ENCODE measurements at regions not wholly inside any gene's neighbourhood (a gene's known extent, or its start where the extent isn't known, plus 50 kb on each side); places are given as distances from the start of the nearest gene placed in this dataset.
"Not testable (repeated sequence)": the region's sequence is repeated elsewhere in the genome, so short reads cannot be mapped to it uniquely, and the experiment has no call there.

DNA sequence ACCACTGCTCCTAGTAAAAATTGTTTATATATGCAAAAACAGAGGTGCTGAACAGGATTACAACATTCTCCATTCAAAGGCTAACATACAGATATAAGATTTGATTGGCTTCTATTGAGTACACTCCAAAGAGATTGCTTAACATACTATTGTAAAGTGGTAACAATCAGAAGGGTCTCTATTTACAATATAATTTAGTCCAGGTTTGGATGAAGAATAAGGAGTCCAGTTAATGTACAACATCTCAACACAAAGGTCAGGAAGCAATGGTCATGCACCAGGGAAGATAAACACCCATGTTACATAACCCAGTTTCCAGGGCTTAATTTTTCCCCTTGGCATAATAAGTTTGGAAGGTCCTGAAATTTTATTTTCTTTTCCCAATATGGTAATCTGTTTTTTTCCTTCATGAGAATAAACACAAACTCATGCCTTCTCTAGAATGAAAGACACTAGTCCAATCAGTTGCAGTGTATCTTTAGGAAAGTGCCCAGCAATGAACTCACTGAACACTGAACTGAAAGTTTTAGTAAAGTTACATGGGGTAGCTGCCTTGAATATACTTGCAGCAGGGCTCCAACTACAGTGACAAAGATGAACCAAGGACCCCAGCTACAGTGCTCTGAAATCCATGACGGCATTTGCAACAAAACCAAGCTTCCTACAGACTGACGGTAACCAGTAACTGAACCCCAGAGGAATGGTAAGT is 255.3 kb upstream of the GJE1 start:
- no peak for DNase-seq (ENCODE audit: low read depth)

DNA sequence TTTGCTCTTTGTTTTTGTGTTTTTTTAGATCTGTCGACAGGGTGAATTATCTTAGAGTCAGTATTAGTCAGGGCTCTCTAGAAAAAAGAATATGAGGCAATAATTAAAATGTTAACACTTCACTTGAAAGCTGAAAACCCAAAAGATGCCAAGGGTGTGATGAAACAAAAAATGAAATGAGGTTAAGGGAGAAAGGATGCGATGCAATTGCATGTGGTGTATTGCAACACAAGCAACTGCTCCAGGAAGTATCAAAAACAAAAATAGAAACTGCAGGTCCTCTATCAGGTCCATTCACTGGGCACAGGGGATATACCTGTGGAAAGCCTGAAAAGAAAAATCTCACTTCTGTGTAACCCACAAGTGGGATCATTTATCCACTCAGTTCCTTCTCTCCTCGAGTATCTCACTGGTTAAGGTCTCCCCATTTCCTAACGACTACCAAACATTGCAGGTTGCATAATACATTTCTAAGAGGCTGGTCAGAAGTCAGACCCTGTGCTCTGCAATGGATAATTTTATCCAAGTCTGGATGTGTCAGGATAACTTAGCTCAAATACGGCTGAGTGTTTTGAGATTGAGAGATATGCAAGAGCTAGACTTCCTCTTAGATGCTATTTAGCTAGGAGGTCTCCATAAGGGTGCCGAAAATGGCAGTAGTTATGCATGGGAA is 257.7 kb upstream of the GJE1 start:
- DNase-seq (ENCODE audit: low read depth), result no peak

- DNase-seq (ENCODE audit: low read depth), result not testable (repeated sequence)
Measured at GRCh38 chr6:141869509-141869908, 263.2 kb upstream of the GJE1 start.

DNA sequence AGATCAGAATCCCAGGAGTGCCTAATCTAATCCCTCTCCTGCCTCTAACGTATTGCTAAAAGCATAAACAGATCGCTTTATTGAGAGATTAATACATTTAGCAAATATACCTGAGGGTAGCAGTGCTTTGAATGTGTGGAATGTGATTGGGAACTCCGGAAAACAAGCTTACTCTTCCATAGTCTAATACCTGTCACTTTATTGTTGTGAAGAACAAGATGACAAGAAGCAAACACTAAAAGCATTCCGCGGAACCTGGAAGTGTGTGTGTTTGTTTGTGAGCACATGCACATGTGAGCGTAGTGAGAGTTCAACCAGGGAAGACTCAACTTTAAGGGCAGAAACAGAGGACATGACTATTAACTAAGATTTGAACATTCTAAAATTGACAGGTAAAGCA is 265.0 kb upstream of the GJE1 start:
- DNase-seq (ENCODE audit: low read depth), result no peak

DNA sequence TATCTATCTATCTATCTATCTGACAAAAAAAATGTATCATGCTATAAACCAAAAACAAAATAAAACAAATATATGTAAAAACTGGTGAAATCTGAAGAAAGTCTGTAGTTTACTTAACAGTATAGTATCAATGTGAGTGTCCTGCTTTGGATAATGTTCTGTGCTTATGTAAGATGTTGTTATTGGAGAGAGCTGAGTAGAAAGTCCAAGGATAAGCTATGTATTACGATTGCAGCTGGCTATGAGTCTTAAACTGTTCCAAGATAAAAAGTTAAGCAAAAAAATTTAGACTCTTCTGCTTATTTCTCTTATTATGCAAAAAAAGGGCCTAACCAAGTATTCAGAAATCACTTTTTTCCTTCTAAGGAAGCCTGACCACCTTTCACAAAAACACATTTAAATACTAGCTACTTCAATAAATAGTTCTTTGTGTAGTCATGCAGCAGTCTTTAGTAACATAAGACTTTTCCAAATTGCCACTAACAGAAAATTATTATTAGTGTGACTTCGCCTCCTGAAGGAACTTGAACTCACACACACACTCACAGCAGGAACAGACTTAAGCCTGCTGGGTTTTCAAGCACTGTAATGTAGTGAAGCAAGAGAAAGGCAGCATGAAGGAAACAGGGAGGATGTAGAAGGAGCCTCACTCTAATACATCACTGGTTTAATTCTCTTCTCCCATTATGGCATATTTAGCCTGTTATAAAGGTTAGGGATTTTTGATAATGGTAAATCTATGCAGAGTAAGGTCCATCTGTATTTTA is 265.8 kb upstream of the GJE1 start:
- DNase-seq (ENCODE audit: low read depth), result no peak

DNA sequence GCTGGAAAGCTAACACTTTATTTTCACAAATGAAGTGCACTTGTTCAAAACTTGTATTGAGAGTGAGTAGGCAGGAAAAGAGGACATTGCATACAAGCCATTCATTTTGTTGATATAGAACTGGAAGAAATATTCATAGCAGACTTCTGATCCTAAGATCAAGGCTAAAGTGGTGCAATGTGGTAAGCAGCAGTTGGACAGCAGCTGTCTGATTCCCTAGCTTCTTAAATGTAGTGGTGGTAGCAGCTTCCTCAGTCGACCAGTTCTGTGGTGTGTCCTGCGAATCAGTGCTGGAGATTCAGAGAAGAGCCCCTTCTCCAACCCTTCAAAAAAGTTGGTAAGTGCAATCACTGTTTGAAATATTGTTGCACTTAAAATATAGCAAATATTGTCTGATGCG is 281.7 kb upstream of the GJE1 start:
- no peak for DNase-seq (ENCODE audit: low read depth)

GRCh38 chr6:141848029-141848890 is 284.5 kb upstream of the GJE1 start:
- DNase-seq (ENCODE audit: low read depth), result peak; percentile 48

DNA sequence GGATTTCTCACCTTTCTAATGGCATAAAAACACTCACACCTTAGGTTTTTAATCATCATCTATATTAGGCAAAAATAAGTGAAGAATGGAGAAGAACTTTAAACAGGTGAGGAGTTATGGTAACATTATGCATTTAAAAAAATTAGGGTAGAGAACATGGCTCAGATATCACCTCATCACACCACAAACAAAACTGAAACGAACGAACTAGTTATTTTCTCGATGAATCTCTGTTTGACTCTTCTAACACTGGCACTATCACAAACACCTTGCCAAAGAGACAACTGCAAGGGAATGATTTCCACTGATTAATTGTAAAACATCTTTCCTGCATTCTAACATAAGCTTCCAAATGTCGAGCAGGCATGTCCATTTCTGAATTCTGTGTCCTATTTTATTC is 286.1 kb upstream of the GJE1 start:
- no peak for DNase-seq (ENCODE audit: low read depth)

GRCh38 chr6:141843178-141843834 is 289.4 kb upstream of the GJE1 start:
- no peak for DNase-seq (ENCODE audit: low read depth)

DNA sequence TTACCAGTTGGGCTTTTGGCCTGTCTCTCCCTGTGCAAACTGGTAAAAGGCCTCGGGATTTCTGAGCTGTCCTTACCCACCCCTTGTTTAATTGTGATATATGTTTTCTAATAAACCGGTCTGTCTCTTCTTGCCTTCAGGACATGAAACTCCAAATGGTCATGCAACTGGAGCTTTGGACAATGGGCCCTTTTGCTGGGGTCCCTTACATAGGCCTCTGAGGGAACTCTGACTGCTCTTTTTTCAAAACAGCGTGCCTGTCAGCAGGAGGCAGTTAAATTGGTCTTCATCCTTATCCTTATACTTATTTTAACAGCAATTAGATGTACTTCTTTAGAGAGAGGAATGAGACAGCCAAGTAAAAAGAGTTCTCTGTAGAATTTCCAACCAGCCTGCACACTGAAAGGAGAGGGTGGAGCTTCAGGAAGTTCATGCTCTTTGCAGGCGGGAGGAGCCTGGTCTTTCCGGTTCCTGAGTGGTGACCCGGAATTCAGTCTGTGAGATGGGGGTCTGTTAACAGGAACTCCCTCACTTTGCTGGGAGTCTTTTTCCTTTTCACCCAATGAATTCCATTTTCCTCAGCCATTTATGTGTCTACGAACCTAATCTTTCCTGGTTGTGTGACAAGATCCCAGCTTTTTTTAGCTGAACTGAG is 299.6 kb upstream of the GJE1 start:
- no peak for DNase-seq (ENCODE audit: low read depth)

GRCh38 chr6:141830530-141830929 is 302.2 kb upstream of the GJE1 start:
- DNase-seq (ENCODE audit: low read depth), result no peak

- DNase-seq (ENCODE audit: low read depth), result no peak
Measured at GRCh38 chr6:141829566-141830360, 303.0 kb upstream of the GJE1 start.

DNA sequence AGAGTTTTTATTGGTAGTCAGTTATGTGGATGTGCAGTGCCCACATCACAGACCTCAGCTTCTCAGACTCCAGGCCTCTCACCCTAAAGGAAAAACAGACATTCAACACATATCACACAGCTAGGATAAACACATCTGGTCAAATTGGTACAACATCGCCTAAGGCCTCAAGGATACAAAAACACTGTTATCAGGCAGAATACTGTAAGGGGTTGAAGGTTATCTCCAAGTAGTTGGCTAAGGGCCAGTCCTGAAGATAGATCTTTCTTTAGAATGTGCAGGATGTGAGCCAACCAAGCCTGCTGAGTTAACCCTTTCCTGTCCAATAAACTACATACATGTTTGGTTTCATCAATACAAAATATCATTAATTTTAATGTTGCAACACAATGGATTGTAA is 308.4 kb upstream of the GJE1 start:
- no peak for DNase-seq (ENCODE audit: low read depth)

GRCh38 chr6:141815039-141815438 is 317.7 kb upstream of the GJE1 start:
- DNase-seq (ENCODE audit: low read depth), result not testable (repeated sequence)

- DNase-seq (ENCODE audit: low read depth), result no peak
Measured at GRCh38 chr6:141809901-141810300, 322.8 kb upstream of the GJE1 start.

DNA sequence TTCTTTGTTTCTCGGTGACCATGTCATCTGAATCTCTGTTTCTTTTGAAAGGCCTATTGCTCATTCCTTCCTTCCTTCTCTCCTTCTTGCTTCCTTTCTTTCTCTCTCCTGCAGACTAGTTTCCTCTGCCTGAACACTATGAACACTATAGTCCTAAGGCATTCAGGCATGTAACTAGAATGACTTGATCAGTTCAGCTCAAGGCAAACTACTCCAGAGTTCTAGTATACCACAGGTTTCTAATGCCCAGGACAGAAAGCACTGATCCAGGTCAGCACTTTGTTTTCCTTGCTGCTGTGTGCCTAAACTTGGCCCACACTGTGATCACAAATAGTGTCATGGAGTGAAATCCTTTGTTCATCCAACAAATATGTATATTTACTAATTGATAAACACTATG is 324.1 kb upstream of the GJE1 start:
- no peak for DNase-seq (ENCODE audit: low read depth)

DNA sequence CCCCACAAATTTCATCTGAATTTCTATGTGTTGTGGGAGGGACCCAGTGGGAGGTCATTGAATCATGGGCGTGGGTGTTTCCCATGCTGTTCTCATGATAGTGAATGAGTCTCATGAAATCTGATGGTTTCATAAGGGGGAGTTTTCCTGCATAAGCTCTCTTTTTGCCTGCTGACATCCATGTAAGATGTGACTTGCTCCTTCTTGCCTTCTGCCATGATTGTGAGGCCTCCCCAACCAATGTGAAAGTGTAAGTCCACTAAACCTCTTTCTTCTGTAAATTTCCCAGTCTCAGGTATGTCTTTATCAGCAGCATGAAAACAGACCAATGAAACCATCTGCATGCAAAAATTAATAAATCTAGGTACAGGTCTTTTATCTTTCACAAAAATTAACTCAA is 331.8 kb upstream of the GJE1 start:
- DNase-seq (ENCODE audit: low read depth), result not testable (repeated sequence)

GRCh38 chr6:141790921-141791320 is 341.8 kb upstream of the GJE1 start:
- DNase-seq (ENCODE audit: low read depth), result no peak

GRCh38 chr6:141788096-141788495 is 344.6 kb upstream of the GJE1 start:
- DNase-seq (ENCODE audit: low read depth), result no peak

GRCh38 chr6:141783585-141783984 is 349.1 kb upstream of the GJE1 start:
- no peak for DNase-seq (ENCODE audit: low read depth)
